Dedifferentiated amniotic fluid mesenchymal stem cell (primary cell): ENCODE measurements at regions not wholly inside any gene's neighbourhood (a gene's known extent, or its start where the extent isn't known, plus 50 kb on each side); places are given as distances from the start of the nearest gene placed in this dataset.
"Not testable (repeated sequence)": the region's sequence is repeated elsewhere in the genome, so short reads cannot be mapped to it uniquely, and the experiment has no call there.

Experiments
- DNase-seq: peaks from one replicate; pipeline ENCODE4 v3.0.0-alpha.2; 2016; ENCODE audit errors: extremely low spot score

GRCh38 chr5:168072665-168073064 is 218.8 kb upstream of the WWC1 start:
- no peak for DNase-seq

- DNase-seq = no peak
Measured at GRCh38 chr5:168073311-168073710, 218.1 kb upstream of the WWC1 start.

- peak; percentile 28 for DNase-seq
Measured at GRCh38 chr5:168073991-168074800, 217.2 kb upstream of the WWC1 start.

- no peak for DNase-seq
Measured at GRCh38 chr5:168075387-168075786, 216.1 kb upstream of the WWC1 start.

GRCh38 chr5:168076561-168076991 is 214.9 kb upstream of the WWC1 start:
- peak; percentile 52 for DNase-seq

GRCh38 chr5:168085261-168086031 is 206.0 kb upstream of the WWC1 start:
- peak; percentile 27 for DNase-seq

GRCh38 chr5:168086104-168086610 is 205.3 kb upstream of the WWC1 start:
- DNase-seq = peak; percentile 72

- no peak for DNase-seq
Measured at GRCh38 chr5:168086746-168087145, 204.7 kb upstream of the WWC1 start.

GRCh38 chr5:168088410-168089173 is 202.9 kb upstream of the WWC1 start:
- no peak for DNase-seq

- no peak for DNase-seq
Measured at GRCh38 chr5:168089201-168089887, 202.1 kb upstream of the WWC1 start.

- DNase-seq = no peak
Measured at GRCh38 chr5:168092209-168093185, 198.9 kb upstream of the WWC1 start.

GRCh38 chr5:168093200-168093910 is 198.1 kb upstream of the WWC1 start:
- peak; percentile 52 for DNase-seq

GRCh38 chr5:168096525-168096924 is 194.9 kb upstream of the WWC1 start:
- no peak for DNase-seq

GRCh38 chr5:168097876-168098653 is 193.4 kb upstream of the WWC1 start:
- DNase-seq = no peak

- no peak for DNase-seq
Measured at GRCh38 chr5:168101352-168101751, 190.1 kb upstream of the WWC1 start.

GRCh38 chr5:168103018-168103417 is 188.4 kb upstream of the WWC1 start:
- DNase-seq = not testable (repeated sequence)

- no peak for DNase-seq
Measured at GRCh38 chr5:168104350-168104749, 187.1 kb upstream of the WWC1 start.

- no peak for DNase-seq
Measured at GRCh38 chr5:168104811-168105481, 186.5 kb upstream of the WWC1 start.
